Stimulated activated CD4-positive, alpha-beta T cell treated with anti-CD3 and anti-CD28 coated beads, Interleukin-2, amount 100 ng/mL, for 4 hours (primary cell): ENCODE measurements at regions not wholly inside any gene's neighbourhood (a gene's known extent, or its start where the extent isn't known, plus 50 kb on each side); places are given as distances from the start of the nearest gene placed in this dataset.
"Not testable (repeated sequence)": the region's sequence is repeated elsewhere in the genome, so short reads cannot be mapped to it uniquely, and the experiment has no call there.

Source experiments
- DNase-seq: peaks from one replicate; pipeline ENCODE4 v3.0.0-alpha.2; 2020; ENCODE audit warnings: low read depth

GRCh38 chrX:38940547-38940946, 139.3 kb downstream of the MID1IP1 start:
- DNase-seq, result no peak

- DNase-seq, result no peak
These were observed 140.4 kb downstream of the MID1IP1 start for GRCh38 chrX:38941675-38942074.

- no peak for DNase-seq
These were observed 141.9 kb downstream of the MID1IP1 start for GRCh38 chrX:38943120-38943519.

GRCh38 chrX:38948046-38948445, 146.8 kb downstream of the MID1IP1 start:
- DNase-seq, result no peak

GRCh38 chrX:38954520-38954919, 153.3 kb downstream of the MID1IP1 start:
- DNase-seq, result no peak

- no peak for DNase-seq
These were observed 158.5 kb downstream of the MID1IP1 start for GRCh38 chrX:38959736-38960135.

GRCh38 chrX:38960137-38960536, 158.9 kb downstream of the MID1IP1 start:
- no peak for DNase-seq

GRCh38 chrX:38961936-38962335, 160.7 kb downstream of the MID1IP1 start:
- no peak for DNase-seq

- not testable (repeated sequence) for DNase-seq
These were observed 162.0 kb downstream of the MID1IP1 start for GRCh38 chrX:38963244-38963643.

GRCh38 chrX:38965888-38966287, 164.6 kb downstream of the MID1IP1 start:
- no peak for DNase-seq

GRCh38 chrX:38968344-38969216, 167.3 kb downstream of the MID1IP1 start:
- DNase-seq, result no peak

- DNase-seq, result no peak
These were observed 168.8 kb downstream of the MID1IP1 start for GRCh38 chrX:38970074-38970473.

GRCh38 chrX:38970845-38971244, 169.6 kb downstream of the MID1IP1 start:
- no peak for DNase-seq

- no peak for DNase-seq
These were observed 172.1 kb downstream of the MID1IP1 start for GRCh38 chrX:38973322-38973721.

GRCh38 chrX:38974542-38974941, 173.3 kb downstream of the MID1IP1 start:
- no peak for DNase-seq

GRCh38 chrX:38975368-38975942, 174.2 kb downstream of the MID1IP1 start:
- no peak for DNase-seq

GRCh38 chrX:38982370-38982769, 181.1 kb downstream of the MID1IP1 start:
- DNase-seq, result no peak

- no peak for DNase-seq
These were observed 181.6 kb downstream of the MID1IP1 start for GRCh38 chrX:38982843-38983242.

- DNase-seq, result no peak
These were observed 184.1 kb downstream of the MID1IP1 start for GRCh38 chrX:38985375-38985774.

GRCh38 chrX:38985945-38986344, 184.7 kb downstream of the MID1IP1 start:
- no peak for DNase-seq

GRCh38 chrX:38986586-38986985, 185.3 kb downstream of the MID1IP1 start:
- DNase-seq, result no peak

- no peak for DNase-seq
These were observed 186.0 kb downstream of the MID1IP1 start for GRCh38 chrX:38987198-38987651.

GRCh38 chrX:38988301-38988700, 187.0 kb downstream of the MID1IP1 start:
- DNase-seq, result no peak

- no peak for DNase-seq
These were observed 187.8 kb downstream of the MID1IP1 start for GRCh38 chrX:38989076-38989475.
